NCI-H2196 treated with DMSO at 0.1 percent for 48 hours (cell line): ENCODE measurements at regions not wholly inside any gene's neighbourhood (a gene's known extent, or its start where the extent isn't known, plus 50 kb on each side); places are given as distances from the start of the nearest gene placed in this dataset.
"Not testable (repeated sequence)": the region's sequence is repeated elsewhere in the genome, so short reads cannot be mapped to it uniquely, and the experiment has no call there.

Experiments used
- DNase-seq: peaks from one replicate; lab custom pipeline; 2025; ENCODE audit not compliant: unreplicated experiment; lab: John Stamatoyannopoulos, UW

DNA sequence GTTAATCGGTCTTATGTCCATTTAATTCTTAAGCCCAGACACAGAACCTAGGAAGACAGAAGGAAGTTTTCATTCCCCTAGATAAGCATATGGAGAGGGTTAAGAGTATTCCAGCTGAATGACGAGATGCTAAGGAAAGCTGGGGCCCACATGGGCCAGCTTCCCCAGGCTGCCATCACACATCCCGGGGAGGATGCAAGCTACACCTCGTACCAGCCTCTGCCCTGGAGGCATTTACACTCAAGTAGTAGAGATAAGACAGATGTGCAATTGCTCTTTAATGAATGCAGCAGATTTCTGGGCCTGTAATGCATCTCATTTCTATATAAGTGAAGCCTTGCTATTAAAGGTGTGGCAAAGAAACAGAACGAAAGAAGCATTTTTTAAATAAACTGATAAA, 144.5 kb downstream of the MEX3B start:
- DNase-seq = no peak

DNA sequence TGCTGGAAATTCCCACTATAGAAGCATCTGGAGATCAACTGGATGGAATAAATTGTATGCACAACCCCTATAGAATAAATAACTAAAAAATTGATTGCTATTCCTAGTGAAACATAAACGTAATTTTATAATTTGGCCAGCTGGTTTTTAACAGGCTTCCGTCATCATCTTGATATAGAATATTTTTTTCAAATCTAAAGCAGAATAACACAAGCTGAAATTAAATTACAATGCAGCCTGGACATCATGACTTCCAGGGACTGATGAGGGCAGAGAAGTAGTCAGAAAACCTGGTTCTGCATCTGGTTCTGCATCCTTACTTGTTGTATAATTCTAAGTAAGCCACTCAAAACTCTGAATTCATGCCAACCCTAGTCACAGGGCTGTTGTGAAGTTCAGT, 146.1 kb downstream of the MEX3B start:
- no peak for DNase-seq

DNA sequence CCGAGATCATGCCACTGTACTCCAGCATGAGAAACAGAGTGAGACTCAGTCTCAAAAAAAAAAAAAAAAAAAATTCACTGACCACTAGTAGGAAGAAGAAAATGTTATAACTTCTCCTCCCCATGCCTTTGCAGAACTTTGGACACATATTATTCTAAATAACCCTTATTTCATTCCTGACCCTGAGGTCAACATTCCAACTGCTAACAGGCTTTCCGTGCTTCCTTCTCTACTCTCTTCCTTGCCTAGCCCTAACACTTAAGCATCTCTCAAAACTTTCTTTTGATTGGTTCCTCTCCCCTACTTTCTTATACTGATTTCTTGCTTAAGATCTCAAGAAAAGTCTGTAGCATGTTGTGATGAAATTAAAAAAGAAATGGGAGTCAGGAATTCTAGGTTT, 146.8 kb downstream of the MEX3B start:
- no peak for DNase-seq

GRCh38 chr15:81897057-81897677, 148.7 kb downstream of the MEX3B start:
- DNase-seq = no peak

- no peak for DNase-seq
Observed at GRCh38 chr15:81896356-81896755, 149.5 kb downstream of the MEX3B start.

GRCh38 chr15:81895723-81896122, 150.1 kb downstream of the MEX3B start:
- no peak for DNase-seq

- DNase-seq = no peak
Observed at GRCh38 chr15:81894061-81894460, 151.8 kb downstream of the MEX3B start.

DNA sequence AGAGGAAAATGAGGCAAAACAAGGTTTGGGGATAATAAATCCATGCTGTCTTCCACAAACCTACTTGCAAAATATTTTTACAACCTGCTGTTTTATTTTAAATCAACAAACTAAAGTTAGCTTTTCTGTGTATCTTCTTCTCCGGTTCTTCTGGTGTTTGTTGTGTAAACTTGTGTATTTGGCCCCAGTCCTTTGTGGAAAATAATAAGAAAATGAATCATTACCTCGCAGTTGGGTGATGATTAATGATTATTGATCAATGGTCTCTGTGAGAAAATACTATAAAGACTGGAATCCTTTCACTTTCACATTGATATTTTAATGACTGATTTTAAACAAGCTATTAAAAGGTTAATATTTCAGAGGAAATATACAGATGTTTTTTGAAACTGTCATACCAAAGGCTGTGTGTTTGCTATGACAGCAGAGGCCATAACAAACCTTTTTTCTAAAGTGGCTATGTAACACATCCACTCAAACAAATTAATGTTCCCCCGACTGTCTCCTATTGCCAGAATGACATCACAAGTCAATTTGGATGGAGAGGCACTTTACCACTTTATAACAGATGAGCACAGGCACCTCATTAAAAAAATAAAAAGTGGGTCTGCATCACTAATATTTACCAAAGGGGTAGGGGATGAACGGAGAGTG, 152.5 kb downstream of the MEX3B start:
- DNase-seq = no peak

GRCh38 chr15:81890496-81890895, 155.3 kb downstream of the MEX3B start:
- no peak for DNase-seq

GRCh38 chr15:81889485-81889881, 156.3 kb downstream of the MEX3B start:
- DNase-seq = no peak

DNA sequence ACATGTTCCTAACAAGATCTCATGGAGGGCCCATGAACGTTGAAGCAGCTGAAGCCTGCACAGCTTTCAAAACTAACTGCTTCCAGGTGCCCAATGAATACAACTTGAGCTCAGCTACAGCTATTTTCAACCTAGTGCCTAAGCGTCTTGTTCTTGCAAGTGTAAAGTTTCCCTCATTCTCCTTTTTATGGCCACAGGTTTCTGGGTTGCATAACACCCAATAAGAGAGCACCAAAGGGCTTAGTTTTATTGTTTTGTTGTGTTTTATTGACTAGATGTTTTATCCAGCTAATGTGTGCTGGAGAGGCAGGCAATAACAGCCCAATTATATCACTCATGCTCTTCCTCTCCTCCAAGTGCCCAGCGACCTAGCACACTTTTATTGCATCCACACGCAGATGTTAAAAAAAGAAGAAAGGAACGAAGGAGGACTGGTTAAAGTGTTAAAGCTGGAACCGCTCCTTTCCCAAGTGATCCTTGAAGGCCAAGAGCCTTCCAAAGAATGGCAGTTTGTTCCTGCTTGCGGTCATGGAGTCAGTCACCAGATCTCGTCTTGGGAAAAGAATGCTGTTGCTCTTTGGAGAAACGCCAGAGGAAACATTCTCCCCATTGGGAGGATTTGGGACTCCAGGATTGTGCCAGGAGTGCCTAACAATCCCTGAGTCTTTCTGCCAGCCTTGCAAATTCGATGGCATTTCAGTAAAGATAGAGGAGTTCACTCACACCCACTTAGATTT, 156.9 kb downstream of the MEX3B start:
- no peak for DNase-seq

- no peak for DNase-seq
Observed at GRCh38 chr15:81887912-81888311, 157.9 kb downstream of the MEX3B start.

DNA sequence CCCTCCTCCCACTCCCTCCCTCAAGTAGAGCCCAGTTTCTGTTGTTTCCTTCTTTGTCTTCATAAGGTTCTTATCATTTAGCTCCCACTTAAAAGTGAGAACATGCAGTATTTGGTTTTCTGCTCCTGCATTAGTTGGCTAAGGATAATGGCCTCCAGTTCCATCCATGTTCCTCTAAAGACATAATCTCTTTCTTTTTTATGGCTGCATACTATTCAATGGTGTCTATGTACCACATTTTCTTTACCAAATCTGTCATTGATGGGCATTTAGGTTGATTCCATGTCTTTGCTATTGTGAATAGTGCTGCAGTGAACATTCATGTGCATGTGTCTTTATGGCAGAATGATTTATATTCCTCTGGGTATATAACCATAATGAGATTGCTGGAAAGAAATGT, 158.6 kb downstream of the MEX3B start:
- DNase-seq = not testable (repeated sequence)

DNA sequence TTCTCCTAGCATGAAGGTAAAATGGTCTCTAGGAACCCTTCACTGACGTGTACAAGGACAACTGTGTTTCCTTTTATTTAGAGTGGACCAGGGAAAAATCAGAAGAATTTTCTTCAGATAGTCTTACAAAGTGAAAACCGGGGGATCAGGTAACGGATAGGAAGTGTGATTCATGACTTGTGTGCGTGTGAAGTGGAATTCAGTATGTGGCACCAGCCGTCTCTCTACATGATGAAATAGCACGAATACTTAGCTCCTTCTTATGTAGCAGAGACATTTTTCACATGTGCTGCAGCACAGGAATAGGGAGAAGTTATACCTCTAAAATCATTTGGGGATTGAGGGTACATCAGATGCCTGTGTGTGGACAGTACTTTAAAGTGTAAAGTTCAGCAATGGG, 159.2 kb downstream of the MEX3B start:
- DNase-seq = no peak

DNA sequence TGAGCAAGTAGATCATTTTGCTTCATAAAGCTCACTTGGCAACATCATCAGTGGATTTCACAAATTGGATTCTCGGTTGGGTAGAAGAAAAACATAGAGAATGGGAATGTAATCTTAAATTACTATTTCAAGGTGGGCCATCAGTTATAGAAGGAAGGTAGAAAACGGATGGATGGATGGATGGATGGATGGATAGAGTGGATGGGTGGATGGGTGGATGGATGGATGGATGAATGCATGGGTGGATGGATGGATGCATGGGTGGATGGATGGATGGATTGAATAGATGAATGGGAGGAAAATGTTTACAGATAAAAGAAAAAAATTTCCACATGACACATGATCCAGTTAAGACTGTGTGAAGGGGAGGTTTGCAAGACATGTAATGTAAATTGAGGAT, 159.7 kb downstream of the MEX3B start:
- no peak for DNase-seq

- no peak for DNase-seq
Observed at GRCh38 chr15:81885135-81885534, 160.7 kb downstream of the MEX3B start.

GRCh38 chr15:81882504-81882903, 163.3 kb downstream of the MEX3B start:
- DNase-seq = no peak

DNA sequence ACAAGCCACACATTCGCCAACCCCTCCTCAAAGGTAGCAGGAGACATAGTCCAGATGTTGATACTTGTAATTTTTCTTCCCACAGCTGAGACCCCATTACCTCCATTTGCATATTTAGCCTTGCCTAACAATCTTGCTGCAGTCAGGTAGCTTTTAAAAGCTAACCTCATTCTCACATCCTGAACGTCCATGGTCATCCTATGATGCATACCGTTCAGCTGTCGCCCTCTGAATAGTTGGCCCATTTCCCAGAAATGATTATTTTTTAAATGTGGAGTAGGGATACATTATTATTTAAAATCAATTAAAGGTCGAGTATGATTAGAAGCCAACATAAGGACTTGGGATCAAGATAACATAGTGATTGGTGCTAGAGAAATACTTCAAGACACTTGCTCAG, 165.0 kb downstream of the MEX3B start:
- no peak for DNase-seq

GRCh38 chr15:81880314-81880713, 165.5 kb downstream of the MEX3B start:
- DNase-seq = no peak

GRCh38 chr15:81875717-81876116, 170.1 kb downstream of the MEX3B start:
- DNase-seq = not testable (repeated sequence)

DNA sequence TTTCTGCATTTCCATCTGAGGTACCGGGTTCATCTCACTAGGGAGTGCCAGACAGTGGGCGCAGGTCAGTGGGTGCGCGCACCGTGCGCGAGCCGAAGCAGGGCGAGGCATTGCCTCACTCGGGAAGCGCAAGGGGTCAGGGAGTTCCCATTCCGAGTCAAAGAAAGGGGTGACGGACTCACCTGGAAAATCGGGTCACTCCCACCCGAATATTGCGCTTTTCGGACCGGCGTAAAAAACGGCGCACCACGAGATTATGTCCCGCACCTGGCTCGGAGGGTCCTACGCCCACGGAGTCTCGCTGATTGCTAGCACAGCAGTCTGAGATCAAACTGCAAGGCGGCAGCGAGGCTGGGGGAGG, 175.1 kb downstream of the MEX3B start:
- DNase-seq = not testable (repeated sequence)

DNA sequence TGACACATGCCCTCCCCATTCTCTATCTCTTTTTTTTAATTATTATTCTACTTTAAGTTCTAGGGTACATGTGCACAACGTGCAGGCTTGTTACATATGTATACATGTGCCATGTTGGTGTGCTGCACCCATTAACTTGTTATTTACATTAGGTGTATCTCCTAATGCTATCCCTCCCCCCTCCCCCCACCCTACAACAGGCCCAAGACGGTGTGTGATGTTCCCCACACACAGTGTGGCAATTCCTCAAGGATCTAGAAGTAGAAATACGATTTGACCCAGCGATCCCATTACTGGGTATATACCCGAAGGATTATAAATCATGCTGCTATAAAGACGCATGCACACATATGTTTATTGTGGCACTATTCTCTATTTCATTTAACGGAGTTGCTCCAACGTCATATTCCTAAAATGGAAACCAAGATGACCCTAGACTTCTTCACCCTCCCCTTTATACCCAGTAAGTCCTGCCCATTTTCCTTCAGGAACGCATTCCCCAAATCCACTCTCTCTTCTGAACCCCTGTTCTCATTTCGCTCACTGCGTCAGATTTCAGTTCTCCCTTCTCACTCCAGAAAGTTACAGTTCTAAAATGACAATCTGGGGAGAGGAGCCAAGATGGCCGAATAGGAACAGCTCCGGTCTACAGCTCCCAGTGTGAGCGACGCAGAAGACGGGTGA, 175.6 kb downstream of the MEX3B start:
- DNase-seq = not testable (repeated sequence)
